ENCODE measurements at regions not wholly inside any gene's neighbourhood (a gene's known extent, or its start where the extent isn't known, plus 50 kb on each side); places are given as distances from the start of the nearest gene placed in this dataset.

GRCh38 chr3:567488-568185, 371.1 kb downstream of the CHL1 start (continued):
- no peak for TF ChIP-seq CHD7 (IDR thresholded peaks at IDR 0.05; ENCODE audit: insufficient replicate concordance, low read length)
- TF ChIP-seq MAFK (IDR thresholded peaks at IDR 0.05; ENCODE audit: low read depth, low read length): no peak
- TF ChIP-seq EP300 (IDR thresholded peaks at IDR 0.05; ENCODE audit: borderline replicate concordance in 1 of 2, low read depth in 2 of 2, low read length in 2 of 2): no peak
- no peak for TF ChIP-seq CHD2 (IDR thresholded peaks at IDR 0.05; ENCODE audit: low read length)
- no peak for TF ChIP-seq GABPA (IDR thresholded peaks at IDR 0.05; ENCODE audit: borderline replicate concordance, insufficient read depth, low read length)
- no peak for TF ChIP-seq TAF7 (optimal IDR thresholded peaks at IDR 0.05; ENCODE audit: borderline replicate concordance, low read depth, low read length)
- no peak for TF ChIP-seq CTCF (IDR thresholded peaks at IDR 0.05; ENCODE audit: control extremely low read depth in 1 of 3, insufficient read depth in 1 of 3, low read depth in 1 of 3, low read length in 3 of 3)
- no peak for TF ChIP-seq SP1 (IDR thresholded peaks at IDR 0.05; ENCODE audit: low read depth, low read length)

Data from H1 (cell line).